ENCODE measurements at regions not wholly inside any gene's neighbourhood (a gene's known extent, or its start where the extent isn't known, plus 50 kb on each side); places are given as distances from the start of the nearest gene placed in this dataset.

GRCh38 chr1:83500987-83501591 is 497.8 kb downstream of the TTLL7 start:
- H3K36me3 ChIP-seq, result no peaks in the 10 kb centered on the region
- H3K4me1 ChIP-seq, result peaks cover 0 to 17% (median 11%) of the 10 kb centered on the region in 3 donors
- H3K27me3 ChIP-seq, result no peaks in the 10 kb centered on the region
- no peak overlapping the region for H3K4me3 ChIP-seq
- H3K9me3 ChIP-seq, result no peaks in the 10 kb centered on the region
- peak overlapping the region in 1 of 4 donors; percentile 13 for H3K27ac ChIP-seq
- FAIRE-seq (no peak), DNase-seq (peak in 2 of 6 donors; percentile 13 to 21), ATAC-seq (peak; percentile 85 to 98 (median 96))
- 13 to 20% methylated on average over 1 of the region's 1 CpG for WGBS, 2 donors
- no peak for TF ChIP-seq CTCF (IDR thresholded peaks at IDR 0.05)
- intact Hi-C loops (cut with DNase I), result no loop called here

GRCh38 chr1:83500531-83500930 is 498.4 kb downstream of the TTLL7 start:
- peak overlapping the region in 1 of 4 donors; percentile 13 for H3K27ac ChIP-seq
- DNase-seq (no peak), FAIRE-seq (peak; percentile 45), ATAC-seq (peak in 1 of 4 donors; percentile 11)
- 81 to 85% methylated on average over 1 of the region's 1 CpG for WGBS, 2 donors
- no peaks in the 10 kb centered on the region for H3K9me3 ChIP-seq
- no peak for TF ChIP-seq CTCF (IDR thresholded peaks at IDR 0.05)
- no peaks in the 10 kb centered on the region for H3K27me3 ChIP-seq
- intact Hi-C loops (cut with DNase I), result no loop called here
- peaks cover 0 to 17% (median 11%) of the 10 kb centered on the region in 3 donors for H3K4me1 ChIP-seq
- no peaks in the 10 kb centered on the region for H3K36me3 ChIP-seq
- H3K4me3 ChIP-seq, result no peak overlapping the region

GRCh38 chr1:83499998-83500397 is 498.9 kb downstream of the TTLL7 start:
- no peak overlapping the region for H3K27ac ChIP-seq
- TF ChIP-seq CTCF (IDR thresholded peaks at IDR 0.05), result no peak
- no peaks in the 10 kb centered on the region for H3K27me3 ChIP-seq
- no peaks in the 10 kb centered on the region for H3K36me3 ChIP-seq
- 94% methylated on average over 3 of the region's 3 CpGs for WGBS, 2 donors
- H3K9me3 ChIP-seq, result no peaks in the 10 kb centered on the region
- intact Hi-C loops (cut with DNase I), result no loop called here
- DNase-seq (no peak), ATAC-seq (no peak), FAIRE-seq (no peak)
- peaks cover 0 to 17% (median 11%) of the 10 kb centered on the region in 3 donors for H3K4me1 ChIP-seq
- H3K4me3 ChIP-seq, result no peak overlapping the region

GRCh38 chr1:83497563-83497962 is 501.4 kb downstream of the TTLL7 start:
- H3K4me3 ChIP-seq, result no peak overlapping the region
- H3K36me3 ChIP-seq, result no peaks in the 10 kb centered on the region
- DNase-seq (no peak), ATAC-seq (no peak), FAIRE-seq (no peak)
- H3K9me3 ChIP-seq, result no peaks in the 10 kb centered on the region
- no peak overlapping the region for H3K27ac ChIP-seq
- TF ChIP-seq CTCF (IDR thresholded peaks at IDR 0.05), result no peak
- intact Hi-C loops (cut with DNase I), result no loop called here
- peaks cover 0 to 17% (median 11%) of the 10 kb centered on the region in 3 donors for H3K4me1 ChIP-seq
- WGBS, 2 donors, result 93 to 94% methylated on average over 1 of the region's 1 CpG
- no peaks in the 10 kb centered on the region for H3K27me3 ChIP-seq

- peaks cover 0 to 7% (median 3%) of the 10 kb centered on the region in 3 donors for H3K4me1 ChIP-seq
- no peaks in the 10 kb centered on the region for H3K36me3 ChIP-seq
- FAIRE-seq (no peak), DNase-seq (no peak), ATAC-seq (no peak)
- WGBS, 2 donors, result 91 to 95% methylated on average over 9 of the region's 9 CpGs
- no peaks in the 10 kb centered on the region for H3K27me3 ChIP-seq
- no peak overlapping the region for H3K4me3 ChIP-seq
- H3K9me3 ChIP-seq, result no peaks in the 10 kb centered on the region
- TF ChIP-seq CTCF (IDR thresholded peaks at IDR 0.05), result no peak
- intact Hi-C loops (cut with DNase I), result no loop called here
- H3K27ac ChIP-seq, result no peak overlapping the region
Observed at GRCh38 chr1:83495560-83495959, 503.4 kb downstream of the TTLL7 start.

Measured in pancreas (tissue), 10 donors.